ENCODE measurements at regions not wholly inside any gene's neighbourhood (a gene's known extent, or its start where the extent isn't known, plus 50 kb on each side); places are given as distances from the start of the nearest gene placed in this dataset.

GRCh38 chr2:12620759-12621158, 96.0 kb upstream of the TRIB2 start:
- DNase-seq (ENCODE audit: low spot score) = no peak
- no peak for TF ChIP-seq CTCF (IDR thresholded peaks at IDR 0.05)
- TF ChIP-seq EZH2 (IDR thresholded peaks at IDR 0.05) = no peak
- no peak for TF ChIP-seq EZH2phosphoT487 (IDR thresholded peaks at IDR 0.05)
- Histone ChIP-seq H3K4me3 (no peak overlapping the region), H3K9me3 (ENCODE audit: low read depth) (no peaks in the 10 kb centered on the region), H3K79me2 (ENCODE audit: low read depth) (no peaks in the 10 kb centered on the region), H3K27me3 (no peaks in the 10 kb centered on the region), H4K20me1 (ENCODE audit: low read depth) (no peaks in the 10 kb centered on the region), H3K36me3 (no peaks in the 10 kb centered on the region), H3F3A (ENCODE audit: low read depth) (peaks cover 14% of the 10 kb centered on the region), H3K9ac (no peak overlapping the region), H3K4me2 (no peak overlapping the region), H3K4me1 (peaks cover 14% of the 10 kb centered on the region), H3K27ac (no peak overlapping the region), H2AFZ (replicated peaks) (no peak overlapping the region)
- H3K27ac Mint-ChIP-seq = no peak overlapping the region
- no peaks in the 10 kb centered on the region for H3K36me3 Mint-ChIP-seq
- H3K9me3 Mint-ChIP-seq = no peaks in the 10 kb centered on the region
- no peak overlapping the region for H3K4me3 Mint-ChIP-seq
- no peaks in the 10 kb centered on the region for H3K27me3 Mint-ChIP-seq (ENCODE audit: insufficient read depth, low read depth)
- peaks cover 14% of the 10 kb centered on the region for H3K4me1 Mint-ChIP-seq

- no peak overlapping the region for H3K27ac ChIP-seq
- Mint-ChIP-seq H3K4me1 (peaks cover 14% of the 10 kb centered on the region), H3K36me3 (no peaks in the 10 kb centered on the region), H3K9me3 (no peaks in the 10 kb centered on the region), H3K4me3 (no peak overlapping the region), H3K27ac (no peak overlapping the region), H3K27me3 (ENCODE audit: insufficient read depth, low read depth) (no peaks in the 10 kb centered on the region)
- peaks cover 14% of the 10 kb centered on the region for H3F3A ChIP-seq (ENCODE audit: low read depth)
- no peak overlapping the region for H3K9ac ChIP-seq
- no peaks in the 10 kb centered on the region for H4K20me1 ChIP-seq (ENCODE audit: low read depth)
- no peak overlapping the region for H3K4me3 ChIP-seq
- H3K27me3 ChIP-seq = no peaks in the 10 kb centered on the region
- no peak overlapping the region for H2AFZ ChIP-seq (replicated peaks)
- no peaks in the 10 kb centered on the region for H3K79me2 ChIP-seq (ENCODE audit: low read depth)
- no peak overlapping the region for H3K4me2 ChIP-seq
- no peaks in the 10 kb centered on the region for H3K36me3 ChIP-seq
- no peak for DNase-seq (ENCODE audit: low spot score)
- H3K4me1 ChIP-seq = peaks cover 14% of the 10 kb centered on the region
- TF ChIP-seq EZH2phosphoT487 (IDR thresholded peaks at IDR 0.05) (no peak), EZH2 (IDR thresholded peaks at IDR 0.05) (no peak), CTCF (IDR thresholded peaks at IDR 0.05) (no peak)
- H3K9me3 ChIP-seq (ENCODE audit: low read depth) = no peaks in the 10 kb centered on the region
Observed at GRCh38 chr2:12623051-12623450, 93.7 kb upstream of the TRIB2 start.

- no peaks in the 10 kb centered on the region for H3K9me3 ChIP-seq (ENCODE audit: low read depth)
- no peak overlapping the region for H2AFZ ChIP-seq (replicated peaks)
- H3K27ac Mint-ChIP-seq = no peak overlapping the region
- H3F3A ChIP-seq (ENCODE audit: low read depth) = peaks cover 14% of the 10 kb centered on the region
- H3K4me1 Mint-ChIP-seq = peaks cover 14% of the 10 kb centered on the region
- no peaks in the 10 kb centered on the region for H3K27me3 Mint-ChIP-seq (ENCODE audit: insufficient read depth, low read depth)
- TF ChIP-seq EZH2 (IDR thresholded peaks at IDR 0.05) (no peak), CTCF (IDR thresholded peaks at IDR 0.05) (no peak), EZH2phosphoT487 (IDR thresholded peaks at IDR 0.05) (no peak)
- H3K4me1 ChIP-seq = peaks cover 14% of the 10 kb centered on the region
- no peaks in the 10 kb centered on the region for H3K36me3 Mint-ChIP-seq
- H3K36me3 ChIP-seq = no peaks in the 10 kb centered on the region
- H3K4me2 ChIP-seq = no peak overlapping the region
- H4K20me1 ChIP-seq (ENCODE audit: low read depth) = no peaks in the 10 kb centered on the region
- no peak overlapping the region for H3K4me3 Mint-ChIP-seq
- no peak overlapping the region for H3K4me3 ChIP-seq
- H3K9me3 Mint-ChIP-seq = no peaks in the 10 kb centered on the region
- no peak overlapping the region for H3K9ac ChIP-seq
- H3K79me2 ChIP-seq (ENCODE audit: low read depth) = no peaks in the 10 kb centered on the region
- no peak overlapping the region for H3K27ac ChIP-seq
- H3K27me3 ChIP-seq = no peaks in the 10 kb centered on the region
- DNase-seq (ENCODE audit: low spot score) = no peak
Observed at GRCh38 chr2:12624384-12624783, 92.4 kb upstream of the TRIB2 start.
